Mononuclear cell (primary cell): ENCODE measurements at regions not wholly inside any gene's neighbourhood (a gene's known extent, or its start where the extent isn't known, plus 50 kb on each side); places are given as distances from the start of the nearest gene placed in this dataset.
"Not testable (repeated sequence)": the region's sequence is repeated elsewhere in the genome, so short reads cannot be mapped to it uniquely, and the experiment has no call there.

Experiments
- H3K27me3 ChIP-seq: 2 replicates; pipeline ENCODE4 v1.6.0; 2011; ENCODE audit warnings: low read length, control low read depth; ENCODE audit not compliant: insufficient read depth
- H3K4me1 ChIP-seq: 2 replicates; pipeline ENCODE4 v1.5.1; 2011; ENCODE audit warnings: mild to moderate bottlenecking, low read length, control low read depth; ENCODE audit not compliant: insufficient read depth
- H3K4me3 ChIP-seq: 2 replicates; pipeline ENCODE4 v1.5.1; 2011; ENCODE audit warnings: mild to moderate bottlenecking, low read length, moderate library complexity
- H3K9me3 ChIP-seq: 2 replicates; pipeline ENCODE4 v1.5.1; 2011; ENCODE audit warnings: low read depth, mild to moderate bottlenecking, control low read depth, low read length

- not testable (repeated sequence) for H3K4me3 ChIP-seq, H3K27me3 ChIP-seq, H3K9me3 ChIP-seq, H3K4me1 ChIP-seq
These were observed 445.1 kb upstream of the CFAP20DC start for GRCh38 chr3:59494969-59495368.

- H3K9me3 ChIP-seq: no peaks in the 10 kb centered on the region
- H3K4me3 ChIP-seq: no peak overlapping the region
- no peaks in the 10 kb centered on the region for H3K27me3 ChIP-seq
- peaks cover 2% of the 10 kb centered on the region for H3K4me1 ChIP-seq
These were observed 436.7 kb upstream of the CFAP20DC start for GRCh38 chr3:59486520-59486919.

DNA sequence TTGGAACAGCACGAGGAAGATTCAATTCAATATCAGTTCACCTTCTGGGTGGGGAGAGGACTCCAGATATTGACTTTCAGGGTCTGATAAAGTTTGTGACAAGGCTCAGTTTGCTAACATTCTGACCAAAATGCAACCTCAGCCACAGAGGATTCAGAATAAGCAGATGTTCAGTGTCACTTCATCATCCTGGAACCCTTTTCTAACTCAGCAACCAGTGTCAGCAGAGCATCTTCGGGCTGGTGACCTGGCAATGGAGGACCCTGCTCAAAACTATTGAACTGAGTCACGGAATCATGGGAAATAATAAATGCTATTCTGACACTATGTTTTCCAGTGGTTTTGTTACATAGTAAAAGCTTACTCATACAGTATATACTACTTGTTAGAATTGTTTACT, 433.4 kb upstream of the CFAP20DC start:
- Histone ChIP-seq H3K9me3 (no peaks in the 10 kb centered on the region), H3K27me3 (no peaks in the 10 kb centered on the region), H3K4me3 (no peak overlapping the region), H3K4me1 (peaks cover 14% of the 10 kb centered on the region)

- H3K27me3 ChIP-seq: no peaks in the 10 kb centered on the region
- H3K9me3 ChIP-seq: no peaks in the 10 kb centered on the region
- H3K4me1 ChIP-seq: peaks cover 14% of the 10 kb centered on the region
- H3K4me3 ChIP-seq: no peak overlapping the region
These were observed 432.9 kb upstream of the CFAP20DC start for GRCh38 chr3:59482684-59483083.

DNA sequence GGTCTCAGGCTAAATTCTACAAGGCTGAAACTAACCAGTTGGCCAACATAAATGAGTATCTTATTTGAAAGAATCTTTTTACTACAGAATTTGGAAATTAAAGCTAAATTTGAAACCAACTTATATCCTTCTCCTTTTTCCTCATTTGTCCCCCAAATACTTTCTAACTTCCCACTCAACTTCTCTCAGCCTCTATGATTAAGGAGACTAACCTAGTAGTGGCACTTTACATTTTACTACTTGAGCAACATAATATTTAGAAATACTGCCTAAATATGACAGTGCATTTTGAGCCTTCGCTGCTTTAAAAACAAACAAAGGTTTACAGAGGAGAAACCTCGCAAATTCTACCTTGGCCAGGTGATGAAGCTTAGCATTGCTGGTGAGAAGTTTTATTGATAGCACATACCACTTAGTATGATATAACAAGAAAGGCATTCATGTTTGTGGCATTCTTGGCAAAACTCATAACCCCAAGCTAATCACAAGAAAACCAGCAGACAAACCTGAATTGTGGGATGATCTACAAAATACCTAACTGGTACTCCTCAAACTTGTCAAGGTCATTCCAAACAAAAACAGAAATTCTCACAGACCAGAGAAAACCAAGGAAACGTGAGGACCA, 432.1 kb upstream of the CFAP20DC start:
- Histone ChIP-seq H3K4me3 (no peak overlapping the region), H3K27me3 (no peaks in the 10 kb centered on the region), H3K9me3 (no peaks in the 10 kb centered on the region), H3K4me1 (peaks cover 14% of the 10 kb centered on the region)

DNA sequence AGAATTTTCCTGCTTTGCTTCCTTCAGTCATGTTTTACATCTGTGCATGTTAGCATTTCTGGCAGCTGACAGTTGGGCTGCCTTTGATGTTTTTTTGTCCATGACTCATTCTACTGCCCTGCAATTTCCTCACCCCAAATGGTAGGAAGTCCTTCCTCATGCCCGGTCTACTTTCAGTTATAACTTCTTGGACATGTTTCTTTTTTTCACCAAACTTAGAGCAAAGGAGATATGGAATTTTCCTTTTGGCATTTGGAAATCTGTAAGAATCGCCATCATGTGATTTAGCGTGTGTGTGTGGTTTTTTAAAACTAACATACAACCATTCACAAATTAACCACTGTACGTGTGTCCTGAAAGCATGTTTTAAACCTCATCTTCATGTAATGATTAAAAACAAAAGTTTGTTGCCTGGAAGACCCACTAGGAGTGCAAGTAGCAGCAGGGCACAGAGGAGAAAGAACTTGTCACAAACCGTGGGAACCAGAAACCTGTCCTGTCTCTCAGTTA, 430.7 kb upstream of the CFAP20DC start:
- no peaks in the 10 kb centered on the region for H3K9me3 ChIP-seq
- no peak overlapping the region for H3K4me3 ChIP-seq
- H3K4me1 ChIP-seq: peaks cover 14% of the 10 kb centered on the region
- H3K27me3 ChIP-seq: no peaks in the 10 kb centered on the region

- H3K27me3 ChIP-seq: no peaks in the 10 kb centered on the region
- no peaks in the 10 kb centered on the region for H3K9me3 ChIP-seq
These were observed 423.8 kb upstream of the CFAP20DC start for GRCh38 chr3:59473636-59474035.

GRCh38 chr3:59472541-59472940, 422.7 kb upstream of the CFAP20DC start:
- Histone ChIP-seq H3K4me1 (no peaks in the 10 kb centered on the region), H3K27me3 (no peaks in the 10 kb centered on the region), H3K9me3 (no peaks in the 10 kb centered on the region), H3K4me3 (no peak overlapping the region)

More at GRCh38 chr3:59473636-59474035, 423.8 kb upstream of the CFAP20DC start:
- no peak overlapping the region for H3K4me3 ChIP-seq
- no peaks in the 10 kb centered on the region for H3K4me1 ChIP-seq

GRCh38 chr3:59469948-59470723, 420.3 kb upstream of the CFAP20DC start:
- Histone ChIP-seq H3K4me3 (no peak overlapping the region), H3K4me1 (no peaks in the 10 kb centered on the region), H3K27me3 (no peaks in the 10 kb centered on the region), H3K9me3 (no peaks in the 10 kb centered on the region)

GRCh38 chr3:59467476-59467875, 417.7 kb upstream of the CFAP20DC start:
- Histone ChIP-seq H3K4me1 (no peaks in the 10 kb centered on the region), H3K4me3 (no peak overlapping the region), H3K27me3 (no peaks in the 10 kb centered on the region), H3K9me3 (no peaks in the 10 kb centered on the region)

DNA sequence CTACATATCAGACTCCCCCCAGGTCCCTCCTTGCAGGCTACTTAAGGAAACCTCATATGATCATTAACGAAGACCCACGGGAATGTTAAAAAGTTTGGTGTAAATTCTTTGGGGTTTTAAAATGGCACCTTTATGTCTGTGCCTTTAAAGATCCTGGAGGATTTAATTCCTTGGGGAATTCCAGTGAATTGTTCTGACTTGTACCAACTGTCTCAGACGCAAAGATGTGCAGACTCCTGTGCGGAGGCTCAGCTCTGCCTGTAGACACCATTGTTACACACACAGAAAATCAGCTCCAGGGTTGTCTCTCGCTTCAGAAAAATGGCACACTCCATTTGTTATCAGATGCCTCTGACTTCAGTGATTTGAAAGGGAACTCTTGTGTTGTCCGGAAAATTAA, 414.4 kb upstream of the CFAP20DC start:
- Histone ChIP-seq H3K9me3 (no peaks in the 10 kb centered on the region), H3K4me1 (no peaks in the 10 kb centered on the region)

GRCh38 chr3:59463253-59463652, 413.4 kb upstream of the CFAP20DC start:
- Histone ChIP-seq H3K4me1 (no peaks in the 10 kb centered on the region), H3K9me3 (no peaks in the 10 kb centered on the region), H3K27me3 (no peaks in the 10 kb centered on the region), H3K4me3 (no peak overlapping the region)

More for the DNA sequence above, 414.4 kb upstream of the CFAP20DC start:
- no peaks in the 10 kb centered on the region for H3K27me3 ChIP-seq
- H3K4me3 ChIP-seq: no peak overlapping the region

GRCh38 chr3:59460068-59460467, 410.2 kb upstream of the CFAP20DC start:
- H3K4me1 ChIP-seq: no peaks in the 10 kb centered on the region
- H3K27me3 ChIP-seq: no peaks in the 10 kb centered on the region
- no peak overlapping the region for H3K4me3 ChIP-seq
- no peaks in the 10 kb centered on the region for H3K9me3 ChIP-seq

- Histone ChIP-seq H3K27me3 (no peaks in the 10 kb centered on the region), H3K9me3 (no peaks in the 10 kb centered on the region), H3K4me1 (peaks cover 7% of the 10 kb centered on the region), H3K4me3 (no peak overlapping the region)
These were observed 407.1 kb upstream of the CFAP20DC start for GRCh38 chr3:59456852-59457485.
